DOHH2 (cell line): ENCODE measurements at regions not wholly inside any gene's neighbourhood (a gene's known extent, or its start where the extent isn't known, plus 50 kb on each side); places are given as distances from the start of the nearest gene placed in this dataset.

Experiments used
- EZH2phosphoT487 ChIP-seq: fragments of 200-600 bp; sonication (generic); IDR thresholded peaks from 2 replicates; pipeline ENCODE4 v1.6.1; 2017; ENCODE audit warnings: borderline replicate concordance, mild to moderate bottlenecking, antibody characterized with exemption, low read length, moderate library complexity, mixed read lengths
- TF ChIP-seq, protein P1 (sequence below): fragments of 200-600 bp; sonication (generic); IDR thresholded peaks from one replicate; pipeline ENCODE4 v1.5.1; 2014; ENCODE audit warnings: antibody characterized with exemption, mild to moderate bottlenecking, low read depth, low read length; ENCODE audit not compliant: poor library complexity, severe bottlenecking

DNA sequence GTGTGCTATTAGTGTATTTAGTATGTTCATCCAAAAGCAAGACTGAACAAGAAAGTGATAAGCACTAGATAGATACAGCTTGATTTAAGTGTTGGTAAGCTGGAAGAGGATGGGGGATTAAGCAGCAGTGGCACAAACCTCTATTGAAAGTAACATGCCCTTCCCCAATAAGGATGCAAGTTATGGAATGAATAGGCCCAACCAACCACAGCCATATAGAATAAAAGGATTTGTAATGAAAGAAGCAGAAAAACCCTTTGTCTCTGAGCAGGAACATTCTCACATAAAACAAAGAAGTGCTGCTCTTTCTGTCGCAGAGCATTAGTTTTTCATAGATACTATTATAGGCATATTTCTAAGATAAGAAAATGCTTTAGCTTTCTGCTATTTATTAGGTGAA lies 310.7 kb downstream of the IPO8 start:
- TF ChIP-seq, protein P1, sequence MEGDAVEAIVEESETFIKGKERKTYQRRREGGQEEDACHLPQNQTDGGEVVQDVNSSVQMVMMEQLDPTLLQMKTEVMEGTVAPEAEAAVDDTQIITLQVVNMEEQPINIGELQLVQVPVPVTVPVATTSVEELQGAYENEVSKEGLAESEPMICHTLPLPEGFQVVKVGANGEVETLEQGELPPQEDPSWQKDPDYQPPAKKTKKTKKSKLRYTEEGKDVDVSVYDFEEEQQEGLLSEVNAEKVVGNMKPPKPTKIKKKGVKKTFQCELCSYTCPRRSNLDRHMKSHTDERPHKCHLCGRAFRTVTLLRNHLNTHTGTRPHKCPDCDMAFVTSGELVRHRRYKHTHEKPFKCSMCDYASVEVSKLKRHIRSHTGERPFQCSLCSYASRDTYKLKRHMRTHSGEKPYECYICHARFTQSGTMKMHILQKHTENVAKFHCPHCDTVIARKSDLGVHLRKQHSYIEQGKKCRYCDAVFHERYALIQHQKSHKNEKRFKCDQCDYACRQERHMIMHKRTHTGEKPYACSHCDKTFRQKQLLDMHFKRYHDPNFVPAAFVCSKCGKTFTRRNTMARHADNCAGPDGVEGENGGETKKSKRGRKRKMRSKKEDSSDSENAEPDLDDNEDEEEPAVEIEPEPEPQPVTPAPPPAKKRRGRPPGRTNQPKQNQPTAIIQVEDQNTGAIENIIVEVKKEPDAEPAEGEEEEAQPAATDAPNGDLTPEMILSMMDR: no peak
- TF ChIP-seq EZH2phosphoT487: no peak
